ENCODE measurements at regions not wholly inside any gene's neighbourhood (a gene's known extent, or its start where the extent isn't known, plus 50 kb on each side); places are given as distances from the start of the nearest gene placed in this dataset.

DNA sequence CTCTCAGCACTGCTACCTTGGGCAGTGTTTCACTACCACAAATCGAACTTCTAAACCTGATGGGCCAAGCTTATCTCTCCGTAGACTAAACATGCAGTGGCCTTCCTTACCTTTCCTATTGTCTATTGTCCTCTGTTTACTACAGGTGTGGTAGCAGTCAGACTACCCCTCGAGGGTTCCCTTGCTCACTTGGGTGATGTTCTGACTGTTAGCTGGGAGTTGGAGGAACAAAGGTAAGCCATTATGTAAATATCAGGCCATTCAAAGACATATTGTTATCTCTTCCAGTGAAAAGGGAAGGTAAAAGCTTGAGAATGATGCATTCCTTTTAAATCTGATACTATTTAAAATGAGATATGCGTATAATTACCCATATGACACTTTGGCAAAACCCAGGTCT is 828.3 kb upstream of the EEF2KMT start:
- ChIA-PET POLR2A (no interaction called here), CTCF (ENCODE audit: unreplicated experiment) (no interaction called here)
- Histone ChIP-seq H3K4me3 (ENCODE audit: low read depth, low read length, poor library complexity, severe bottlenecking) (no peak overlapping the region), H3K9me3 (ENCODE audit: low read length) (no peaks in the 10 kb centered on the region), H3K9me2 (ENCODE audit: insufficient read depth, low read length) (no peaks in the 10 kb centered on the region), H3K79me2 (ENCODE audit: insufficient read depth, low read depth, low read length) (no peaks in the 10 kb centered on the region), H3K36me3 (ENCODE audit: insufficient read depth, low read length) (no peaks in the 10 kb centered on the region), H2AFZ (ENCODE audit: low read length) (no peak overlapping the region), H3K27ac (ENCODE audit: low read depth, low read length, poor library complexity, severe bottlenecking) (no peak overlapping the region), H3K4me1 (ENCODE audit: insufficient read depth, low read length, poor library complexity, severe bottlenecking) (no peaks in the 10 kb centered on the region), H4K20me1 (ENCODE audit: insufficient read depth, low read length) (no peaks in the 10 kb centered on the region), H3K4me2 (ENCODE audit: low read length) (no peak overlapping the region)
- BruUV-seq (replicated peaks), result no TSS peak
- intact Hi-C loops (cut with micrococcal nuclease; ENCODE audit: unreplicated experiment), result no loop called here
- TF ChIP-seq, protein P1, sequence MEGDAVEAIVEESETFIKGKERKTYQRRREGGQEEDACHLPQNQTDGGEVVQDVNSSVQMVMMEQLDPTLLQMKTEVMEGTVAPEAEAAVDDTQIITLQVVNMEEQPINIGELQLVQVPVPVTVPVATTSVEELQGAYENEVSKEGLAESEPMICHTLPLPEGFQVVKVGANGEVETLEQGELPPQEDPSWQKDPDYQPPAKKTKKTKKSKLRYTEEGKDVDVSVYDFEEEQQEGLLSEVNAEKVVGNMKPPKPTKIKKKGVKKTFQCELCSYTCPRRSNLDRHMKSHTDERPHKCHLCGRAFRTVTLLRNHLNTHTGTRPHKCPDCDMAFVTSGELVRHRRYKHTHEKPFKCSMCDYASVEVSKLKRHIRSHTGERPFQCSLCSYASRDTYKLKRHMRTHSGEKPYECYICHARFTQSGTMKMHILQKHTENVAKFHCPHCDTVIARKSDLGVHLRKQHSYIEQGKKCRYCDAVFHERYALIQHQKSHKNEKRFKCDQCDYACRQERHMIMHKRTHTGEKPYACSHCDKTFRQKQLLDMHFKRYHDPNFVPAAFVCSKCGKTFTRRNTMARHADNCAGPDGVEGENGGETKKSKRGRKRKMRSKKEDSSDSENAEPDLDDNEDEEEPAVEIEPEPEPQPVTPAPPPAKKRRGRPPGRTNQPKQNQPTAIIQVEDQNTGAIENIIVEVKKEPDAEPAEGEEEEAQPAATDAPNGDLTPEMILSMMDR (conservative IDR thresholded peaks at IDR 0.05; ENCODE audit: low read length), result no peak
- no peak for TF ChIP-seq EZH2phosphoT487 (IDR thresholded peaks at IDR 0.05; ENCODE audit: borderline replicate concordance, low read depth, low read length)
- DNase-seq (ENCODE audit: low spot score), result no peak

DNA sequence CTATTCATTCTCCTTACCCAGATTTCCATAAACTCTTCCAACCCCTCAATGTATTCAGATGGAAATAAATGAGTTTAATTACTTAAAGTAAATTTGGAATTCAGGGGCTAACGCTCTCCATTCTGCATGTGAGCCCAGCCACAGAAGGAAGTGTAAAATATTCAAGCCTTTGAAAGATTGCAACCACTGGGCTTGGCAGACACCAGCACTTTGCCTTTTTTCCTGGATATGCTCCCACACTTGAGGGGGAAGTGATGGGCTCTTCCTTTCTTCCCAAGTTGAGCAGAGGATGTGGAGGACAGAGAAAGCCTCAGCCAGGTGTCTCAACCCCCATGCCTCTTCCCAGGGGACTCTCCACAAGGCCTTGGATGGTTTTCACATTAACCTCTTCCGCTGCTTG is 825.1 kb upstream of the EEF2KMT start:
- no peak overlapping the region for H2AFZ ChIP-seq (ENCODE audit: low read length)
- DNase-seq (ENCODE audit: low spot score), result no peak
- no peaks in the 10 kb centered on the region for H4K20me1 ChIP-seq (ENCODE audit: insufficient read depth, low read length)
- no peak overlapping the region for H3K27ac ChIP-seq (ENCODE audit: low read depth, low read length, poor library complexity, severe bottlenecking)
- no peak overlapping the region for H3K4me2 ChIP-seq (ENCODE audit: low read length)
- no peaks in the 10 kb centered on the region for H3K36me3 ChIP-seq (ENCODE audit: insufficient read depth, low read length)
- no peaks in the 10 kb centered on the region for H3K79me2 ChIP-seq (ENCODE audit: insufficient read depth, low read depth, low read length)
- no peaks in the 10 kb centered on the region for H3K9me2 ChIP-seq (ENCODE audit: insufficient read depth, low read length)
- ChIA-PET CTCF (ENCODE audit: unreplicated experiment) (no interaction called here), POLR2A (interaction anchor here (0.7 kb wide), 1 partner anchor 230 kb away, joined by 3 read pairs; no protein-coding TSS in a partner anchor)
- BruUV-seq (replicated peaks), result no TSS peak
- intact Hi-C loops (cut with micrococcal nuclease; ENCODE audit: unreplicated experiment), result no loop called here
- H3K4me1 ChIP-seq (ENCODE audit: insufficient read depth, low read length, poor library complexity, severe bottlenecking), result no peaks in the 10 kb centered on the region
- H3K4me3 ChIP-seq (ENCODE audit: low read depth, low read length, poor library complexity, severe bottlenecking), result no peak overlapping the region
- H3K9me3 ChIP-seq (ENCODE audit: low read length), result no peaks in the 10 kb centered on the region
- TF ChIP-seq, protein P1 (conservative IDR thresholded peaks at IDR 0.05; ENCODE audit: low read length), result no peak
- TF ChIP-seq EZH2phosphoT487 (IDR thresholded peaks at IDR 0.05; ENCODE audit: borderline replicate concordance, low read depth, low read length), result no peak

DNA sequence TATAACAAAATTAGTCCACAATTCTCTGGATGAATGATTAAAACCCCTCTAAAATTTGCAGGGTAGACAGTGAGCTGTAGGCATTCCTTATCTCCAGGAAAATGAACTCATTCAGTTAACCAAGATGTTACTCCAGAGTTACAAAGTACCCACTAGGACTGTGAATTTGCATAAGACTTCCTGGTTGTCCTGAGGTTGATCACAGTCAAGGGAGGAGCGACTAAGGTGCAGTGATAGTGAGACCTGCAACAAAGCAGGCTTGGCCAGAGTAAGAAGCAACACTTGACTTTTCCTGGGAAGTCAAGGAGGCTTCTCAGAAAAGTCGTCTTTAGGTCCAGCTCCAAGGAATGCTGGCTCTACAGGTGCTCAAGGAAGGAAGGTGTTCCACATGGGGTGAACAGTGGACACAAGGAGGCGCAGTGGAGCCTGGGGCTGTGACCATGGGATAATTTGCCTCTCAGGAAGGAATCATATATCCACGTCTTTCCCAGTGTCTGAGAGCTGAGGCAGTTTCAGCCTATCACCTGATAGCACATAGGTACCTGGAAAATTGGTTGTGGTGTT is 821.1 kb upstream of the EEF2KMT start:
- POLR2A ChIA-PET, result no interaction called here
- no TSS peak for BruUV-seq (replicated peaks)
- intact Hi-C loops (cut with micrococcal nuclease; ENCODE audit: unreplicated experiment), result no loop called here

More for the DNA sequence above, 821.1 kb upstream of the EEF2KMT start:
- Histone ChIP-seq H3K4me1 (ENCODE audit: insufficient read depth, low read length, poor library complexity, severe bottlenecking) (no peaks in the 10 kb centered on the region), H2AFZ (ENCODE audit: low read length) (no peak overlapping the region), H3K9me2 (ENCODE audit: insufficient read depth, low read length) (no peaks in the 10 kb centered on the region), H4K20me1 (ENCODE audit: insufficient read depth, low read length) (no peaks in the 10 kb centered on the region), H3K27ac (ENCODE audit: low read depth, low read length, poor library complexity, severe bottlenecking) (no peak overlapping the region), H3K36me3 (ENCODE audit: insufficient read depth, low read length) (no peaks in the 10 kb centered on the region), H3K4me2 (ENCODE audit: low read length) (no peak overlapping the region), H3K79me2 (ENCODE audit: insufficient read depth, low read depth, low read length) (no peaks in the 10 kb centered on the region), H3K4me3 (ENCODE audit: low read depth, low read length, poor library complexity, severe bottlenecking) (no peak overlapping the region), H3K9me3 (ENCODE audit: low read length) (no peaks in the 10 kb centered on the region)
- no peak for DNase-seq (ENCODE audit: low spot score)
- CTCF ChIA-PET (ENCODE audit: unreplicated experiment), result no interaction called here
- TF ChIP-seq EZH2phosphoT487 (IDR thresholded peaks at IDR 0.05; ENCODE audit: borderline replicate concordance, low read depth, low read length), result no peak
- TF ChIP-seq, protein P1 (conservative IDR thresholded peaks at IDR 0.05; ENCODE audit: low read length), result peak; percentile 43
